AG04449 (cell line): ENCODE measurements at regions not wholly inside any gene's neighbourhood (a gene's known extent, or its start where the extent isn't known, plus 50 kb on each side); places are given as distances from the start of the nearest gene placed in this dataset.

ENCODE experiments used
- CTCF ChIA-PET: fragments of 350-600 bp; formaldehyde crosslinking; extraction: SDS; loops from one replicate; lab custom pipeline; 2021; ENCODE audit warnings: antibody characterized with exemption; lab: Yijun Ruan, JAX
- POLR2A ChIA-PET: fragments of 400-600, 350-600 bp; formaldehyde crosslinking; extraction: SDS; loops from one replicate; lab custom pipeline; 2020; ENCODE audit warnings: antibody characterized with exemption, inconsistent platforms; lab: Yijun Ruan, JAX
- DNase-seq: peaks from one replicate; pipeline ENCODE4 v3.0.0-alpha.2; 2010; ENCODE audit warnings: low read depth, low spot score
- H3K4me3 ChIP-seq: 2 replicates; pipeline ENCODE4 v1.5.1; 2011; ENCODE audit warnings: low read depth, mild to moderate bottlenecking, control low read depth, low read length
- CTCF ChIP-seq: IDR thresholded peaks from one replicate; pipeline ENCODE4 v1.5.1; 2011; ENCODE audit warnings: mild to moderate bottlenecking, moderate library complexity, low read length, control low read depth, inconsistent platforms; ENCODE audit not compliant: insufficient read depth; ENCODE audit errors: missing control alignments

GRCh38 chr2:174648896-174649295 is 51.3 kb upstream of the WIPF1 start:
- POLR2A ChIA-PET = no interaction called here
- CTCF ChIA-PET = interaction anchor here (1.3 to 1.4 kb wide), 2 partner anchors 10 to 336 kb away, joined by 3 read pairs; no protein-coding TSS in a partner anchor
- no peak for DNase-seq
- TF ChIP-seq CTCF = no peak
- no peak overlapping the region for H3K4me3 ChIP-seq
